Sigmoid colon (tissue), 4 donors: ENCODE measurements at regions not wholly inside any gene's neighbourhood (a gene's known extent, or its start where the extent isn't known, plus 50 kb on each side); places are given as distances from the start of the nearest gene placed in this dataset.

Experiments used
- POLR2A ChIP-seq, 2 donors: fragments of 450-650 bp; IDR thresholded peaks; one replicate each; pipeline ENCODE4 v1.6.1; 2016; ENCODE audit warnings: antibody characterized with exemption in 2 of 2, mild to moderate bottlenecking in 2 of 2, moderate library complexity in 2 of 2
- POLR2AphosphoS5 ChIP-seq, 4 donors: sonication (generic); formaldehyde crosslinking; IDR thresholded peaks; one replicate each; pipeline ENCODE4 v1.6.1; 2017; ENCODE audit warnings: antibody characterized with exemption in 4 of 4
- TF ChIP-seq, protein P1 (sequence below), 4 experiments: fragments of 450-650 bp in 3 of 4; fragments of 200-600 bp in 1 of 4; IDR thresholded peaks; one replicate each; pipeline ENCODE4 v1.5.1; 2016 to 2019; ENCODE audit warnings: antibody characterized with exemption in 4 of 4, mild to moderate bottlenecking in 3 of 4, moderate library complexity in 2 of 4

- TF ChIP-seq POLR2A (IDR thresholded peaks at IDR 0.05) (no peak), POLR2AphosphoS5 (IDR thresholded peaks at IDR 0.05) (peak in 1 of 4 donors; percentile 54)
- TF ChIP-seq, protein P1, sequence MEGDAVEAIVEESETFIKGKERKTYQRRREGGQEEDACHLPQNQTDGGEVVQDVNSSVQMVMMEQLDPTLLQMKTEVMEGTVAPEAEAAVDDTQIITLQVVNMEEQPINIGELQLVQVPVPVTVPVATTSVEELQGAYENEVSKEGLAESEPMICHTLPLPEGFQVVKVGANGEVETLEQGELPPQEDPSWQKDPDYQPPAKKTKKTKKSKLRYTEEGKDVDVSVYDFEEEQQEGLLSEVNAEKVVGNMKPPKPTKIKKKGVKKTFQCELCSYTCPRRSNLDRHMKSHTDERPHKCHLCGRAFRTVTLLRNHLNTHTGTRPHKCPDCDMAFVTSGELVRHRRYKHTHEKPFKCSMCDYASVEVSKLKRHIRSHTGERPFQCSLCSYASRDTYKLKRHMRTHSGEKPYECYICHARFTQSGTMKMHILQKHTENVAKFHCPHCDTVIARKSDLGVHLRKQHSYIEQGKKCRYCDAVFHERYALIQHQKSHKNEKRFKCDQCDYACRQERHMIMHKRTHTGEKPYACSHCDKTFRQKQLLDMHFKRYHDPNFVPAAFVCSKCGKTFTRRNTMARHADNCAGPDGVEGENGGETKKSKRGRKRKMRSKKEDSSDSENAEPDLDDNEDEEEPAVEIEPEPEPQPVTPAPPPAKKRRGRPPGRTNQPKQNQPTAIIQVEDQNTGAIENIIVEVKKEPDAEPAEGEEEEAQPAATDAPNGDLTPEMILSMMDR (IDR thresholded peaks at IDR 0.05), result no peak
Measured at GRCh38 chr4:74659576-74660411, 134.5 kb downstream of the BTC start.
